ENCODE measurements at regions not wholly inside any gene's neighbourhood (a gene's known extent, or its start where the extent isn't known, plus 50 kb on each side); places are given as distances from the start of the nearest gene placed in this dataset.

- no peak overlapping the region for H3K4me3 ChIP-seq
- no peaks in the 10 kb centered on the region for H3K4me1 ChIP-seq (ENCODE audit: low read depth)
- DNase-seq (no peak), ATAC-seq (no peak)
- TF ChIP-seq CTCF (IDR thresholded peaks at IDR 0.05) = no peak
- no peaks in the 10 kb centered on the region for H3K9me3 ChIP-seq
- intact Hi-C loops (cut with DNase I, micrococcal nuclease) = no loop called here
- no peaks in the 10 kb centered on the region for H3K36me3 ChIP-seq (ENCODE audit: low read depth)
Observed at GRCh38 chr20:40610730-40611129, 78.3 kb downstream of the MAFB start.

DNA sequence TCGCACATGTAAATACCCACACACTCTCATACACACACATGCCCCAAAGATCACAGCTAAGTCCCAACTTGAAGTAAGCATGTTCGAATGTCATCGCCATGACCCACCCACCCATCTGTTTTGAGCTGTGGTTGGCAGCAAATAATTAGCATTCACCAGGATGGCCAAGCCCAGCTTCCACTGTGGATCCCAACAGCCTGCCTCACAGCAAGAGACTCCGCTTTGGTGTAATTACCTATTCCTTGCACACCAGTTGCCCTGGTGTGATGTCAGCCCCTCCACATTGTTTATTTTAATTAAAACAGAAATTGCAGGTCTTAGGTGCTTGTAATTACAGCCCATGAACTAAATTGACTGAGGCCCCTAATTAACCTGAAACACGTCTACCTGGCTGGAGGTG, 81.1 kb downstream of the MAFB start:
- ATAC-seq = no peak
- Histone ChIP-seq H3K9me3 (no peaks in the 10 kb centered on the region), H3K4me1 (ENCODE audit: low read depth) (no peaks in the 10 kb centered on the region), H3K4me3 (no peak overlapping the region), H3K36me3 (ENCODE audit: low read depth) (no peaks in the 10 kb centered on the region)
- intact Hi-C loops (cut with DNase I, micrococcal nuclease) = no loop called here
- TF ChIP-seq CTCF (IDR thresholded peaks at IDR 0.05) = no peak
- no peak for DNase-seq

- no peaks in the 10 kb centered on the region for H3K9me3 ChIP-seq
- ATAC-seq (no peak), DNase-seq (no peak)
- H3K4me3 ChIP-seq = no peak overlapping the region
- H3K36me3 ChIP-seq (ENCODE audit: low read depth) = no peaks in the 10 kb centered on the region
- intact Hi-C loops (cut with DNase I, micrococcal nuclease) = no loop called here
- TF ChIP-seq CTCF (IDR thresholded peaks at IDR 0.05) = no peak
- no peaks in the 10 kb centered on the region for H3K4me1 ChIP-seq (ENCODE audit: low read depth)
Observed at GRCh38 chr20:40606660-40607059, 82.4 kb downstream of the MAFB start.

- Histone ChIP-seq H3K9me3 (no peaks in the 10 kb centered on the region), H3K4me1 (ENCODE audit: low read depth) (no peaks in the 10 kb centered on the region), H3K4me3 (no peak overlapping the region), H3K36me3 (ENCODE audit: low read depth) (no peaks in the 10 kb centered on the region)
- ATAC-seq (no peak), DNase-seq (no peak)
- intact Hi-C loops (cut with DNase I, micrococcal nuclease) = no loop called here
- TF ChIP-seq CTCF (IDR thresholded peaks at IDR 0.05) = no peak
Observed at GRCh38 chr20:40606237-40606636, 82.8 kb downstream of the MAFB start.

GRCh38 chr20:40604416-40604815, 84.6 kb downstream of the MAFB start:
- TF ChIP-seq CTCF (IDR thresholded peaks at IDR 0.05) = no peak
- no peaks in the 10 kb centered on the region for H3K36me3 ChIP-seq (ENCODE audit: low read depth)
- intact Hi-C loops (cut with DNase I, micrococcal nuclease) = no loop called here
- no peak overlapping the region for H3K4me3 ChIP-seq
- H3K9me3 ChIP-seq = peaks cover 3% of the 10 kb centered on the region
- no peak for DNase-seq
- ATAC-seq = no peak
- H3K4me1 ChIP-seq (ENCODE audit: low read depth) = no peaks in the 10 kb centered on the region

GRCh38 chr20:40603057-40603651, 85.9 kb downstream of the MAFB start:
- DNase-seq (no peak), ATAC-seq (no peak)
- no peak overlapping the region for H3K4me3 ChIP-seq
- no peaks in the 10 kb centered on the region for H3K4me1 ChIP-seq (ENCODE audit: low read depth)
- peaks cover 12% of the 10 kb centered on the region for H3K9me3 ChIP-seq
- H3K36me3 ChIP-seq (ENCODE audit: low read depth) = no peaks in the 10 kb centered on the region
- TF ChIP-seq CTCF (IDR thresholded peaks at IDR 0.05) = no peak
- intact Hi-C loops (cut with DNase I, micrococcal nuclease) = no loop called here
